ENCODE measurements at regions not wholly inside any gene's neighbourhood (a gene's known extent, or its start where the extent isn't known, plus 50 kb on each side); places are given as distances from the start of the nearest gene placed in this dataset.

GRCh38 chr5:142235050-142235797 is 89.6 kb downstream of the SPRY4 start:
- TF ChIP-seq YY1 (IDR thresholded peaks at IDR 0.05; ENCODE audit: insufficient read depth, insufficient read length) (no peak), SUZ12 (IDR thresholded peaks at IDR 0.05; ENCODE audit: extremely low read depth, insufficient read depth, insufficient read length) (no peak)
